Fibroblast of skin of back (primary cell): ENCODE measurements at regions not wholly inside any gene's neighbourhood (a gene's known extent, or its start where the extent isn't known, plus 50 kb on each side); places are given as distances from the start of the nearest gene placed in this dataset.
"Not testable (repeated sequence)": the region's sequence is repeated elsewhere in the genome, so short reads cannot be mapped to it uniquely, and the experiment has no call there.

Experiments
- DNase-seq: peaks from one replicate; pipeline ENCODE4 v3.0.0-alpha.2; 2013

DNA sequence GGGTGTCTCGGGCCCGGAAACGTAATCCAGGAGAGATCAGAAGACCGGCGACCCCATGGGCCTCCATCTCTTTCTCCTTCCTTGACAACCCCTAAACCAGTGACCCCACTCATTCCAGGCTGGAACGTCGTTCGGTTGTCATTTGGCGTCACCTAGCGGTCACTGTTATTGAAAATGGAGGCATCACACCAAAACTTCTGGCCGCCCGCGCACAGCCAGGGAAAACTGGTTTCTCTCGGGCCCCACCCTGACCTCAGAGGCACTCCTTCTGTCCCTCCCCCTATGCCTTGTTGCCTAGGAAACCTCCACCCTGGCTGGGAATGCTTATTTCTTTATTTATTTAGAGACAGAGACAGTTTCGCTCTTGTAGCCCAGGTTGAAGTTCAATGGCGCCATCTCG is 2327.3 kb upstream of the TPTE start:
- DNase-seq, result not testable (repeated sequence)

DNA sequence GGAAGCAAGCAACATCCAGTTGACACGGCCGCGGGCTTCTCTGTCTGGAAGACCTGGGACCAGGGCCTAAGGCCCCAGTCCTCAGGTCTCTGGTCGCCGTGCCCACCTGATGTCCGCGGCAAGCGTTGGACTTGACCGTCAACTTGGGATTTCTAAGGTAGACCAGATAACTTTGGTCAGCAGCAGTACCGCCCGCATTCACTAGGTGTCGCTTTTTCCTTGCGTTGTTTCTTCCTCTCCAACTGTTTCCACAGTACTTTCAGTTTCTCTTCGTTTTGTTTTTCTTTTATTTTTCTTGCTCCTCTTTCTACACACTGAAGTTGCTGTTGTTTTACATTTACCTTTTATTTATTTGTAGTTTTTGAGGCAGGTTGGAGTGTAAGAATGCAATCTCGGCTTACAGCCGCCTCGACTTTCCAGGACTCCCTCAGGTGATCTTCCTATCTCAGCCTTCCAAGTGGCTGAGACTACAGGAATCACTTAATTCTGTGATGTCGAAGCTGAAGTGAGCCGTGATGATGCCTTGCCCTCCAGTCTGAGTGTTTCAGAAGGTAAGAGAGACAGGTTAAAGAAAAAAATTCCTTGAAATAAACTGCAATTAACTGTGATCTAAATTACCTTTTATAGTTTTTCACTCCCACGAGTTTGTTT is 2323.9 kb upstream of the TPTE start:
- DNase-seq, result not testable (repeated sequence)

DNA sequence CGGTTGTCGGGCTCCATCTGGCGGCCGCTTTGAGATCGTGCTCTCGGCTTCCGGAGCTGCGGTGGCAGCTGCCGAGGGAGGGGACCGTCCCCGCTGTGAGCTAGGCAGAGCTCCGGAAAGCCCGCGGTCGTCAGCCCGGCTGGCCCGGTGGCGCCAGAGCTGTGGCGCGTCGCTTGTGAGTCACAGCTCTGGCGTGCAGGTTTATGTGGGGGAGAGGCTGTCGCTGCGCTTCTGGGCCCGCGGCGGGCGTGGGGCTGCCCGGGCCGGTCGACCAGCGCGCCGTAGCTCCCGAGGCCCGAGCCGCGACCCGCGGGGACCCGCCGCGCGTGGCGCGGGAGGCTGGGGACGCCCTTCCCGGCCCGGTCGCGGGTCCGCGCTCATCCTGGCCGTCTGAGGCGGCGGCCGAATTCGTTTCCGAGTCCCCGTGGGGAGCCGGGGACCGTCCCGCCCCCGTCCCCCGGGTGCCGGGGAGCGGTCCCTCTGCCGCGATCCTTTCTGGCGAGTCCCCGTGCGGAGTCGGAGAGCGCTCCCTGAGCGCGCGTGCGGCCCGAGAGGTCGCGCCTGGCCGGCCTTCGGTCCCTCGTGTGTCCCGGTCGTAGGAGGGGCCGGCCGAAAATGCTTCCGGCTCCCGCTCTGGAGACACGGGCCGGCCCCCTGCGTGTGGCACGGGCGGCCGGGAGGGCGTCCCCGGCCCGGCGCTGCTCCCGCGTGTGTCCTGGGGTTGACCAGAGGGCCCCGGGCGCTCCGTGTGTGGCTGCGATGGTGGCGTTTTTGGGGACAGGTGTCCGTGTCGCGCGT is 2316.1 kb upstream of the TPTE start:
- not testable (repeated sequence) for DNase-seq

DNA sequence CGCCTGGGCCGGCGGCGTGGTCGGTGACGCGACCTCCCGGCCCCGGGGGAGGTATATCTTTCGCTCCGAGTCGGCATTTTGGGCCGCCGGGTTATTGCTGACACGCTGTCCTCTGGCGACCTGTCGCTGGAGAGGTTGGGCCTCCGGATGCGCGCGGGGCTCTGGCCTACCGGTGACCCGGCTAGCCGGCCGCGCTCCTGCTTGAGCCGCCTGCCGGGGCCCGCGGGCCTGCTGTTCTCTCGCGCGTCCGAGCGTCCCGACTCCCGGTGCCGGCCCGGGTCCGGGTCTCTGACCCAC is 2315.5 kb upstream of the TPTE start:
- DNase-seq, result not testable (repeated sequence)

DNA sequence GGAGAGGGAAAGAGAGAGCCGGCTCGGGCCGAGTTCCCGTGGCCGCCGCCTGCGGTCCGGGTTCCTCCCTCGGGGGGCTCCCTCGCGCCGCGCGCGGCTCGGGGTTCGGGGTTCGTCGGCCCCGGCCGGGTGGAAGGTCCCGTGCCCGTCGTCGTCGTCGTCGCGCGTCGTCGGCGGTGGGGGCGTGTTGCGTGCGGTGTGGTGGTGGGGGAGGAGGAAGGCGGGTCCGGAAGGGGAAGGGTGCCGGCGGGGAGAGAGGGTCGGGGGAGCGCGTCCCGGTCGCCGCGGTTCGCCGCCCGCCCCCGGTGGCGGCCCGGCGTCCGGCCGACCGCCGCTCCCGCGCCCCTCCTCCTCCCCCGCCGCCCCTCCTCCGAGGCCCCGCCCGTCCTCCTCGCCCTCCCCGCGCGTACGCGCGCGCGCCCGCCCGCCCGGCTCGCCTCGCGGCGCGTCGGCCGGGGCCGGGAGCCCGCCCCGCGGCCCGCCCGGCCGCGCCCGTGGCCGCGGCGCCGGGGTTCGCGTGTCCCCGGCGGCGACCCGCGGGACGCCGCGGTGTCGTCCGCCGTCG is 2308.3 kb upstream of the TPTE start:
- not testable (repeated sequence) for DNase-seq

DNA sequence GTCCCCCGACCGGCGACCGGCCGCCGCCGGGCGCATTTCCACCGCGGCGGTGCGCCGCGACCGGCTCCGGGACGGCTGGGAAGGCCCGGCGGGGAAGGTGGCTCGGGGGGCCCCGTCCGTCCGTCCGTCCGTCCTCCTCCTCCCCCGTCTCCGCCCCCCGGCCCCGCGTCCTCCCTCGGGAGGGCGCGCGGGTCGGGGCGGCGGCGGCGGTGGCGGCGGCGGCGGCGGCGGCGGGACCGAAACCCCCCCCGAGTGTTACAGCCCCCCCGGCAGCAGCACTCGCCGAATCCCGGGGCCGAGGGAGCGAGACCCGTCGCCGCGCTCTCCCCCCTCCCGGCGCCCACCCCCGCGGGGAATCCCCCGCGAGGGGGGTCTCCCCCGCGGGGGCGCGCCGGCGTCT is 2306.8 kb upstream of the TPTE start:
- DNase-seq, result not testable (repeated sequence)

DNA sequence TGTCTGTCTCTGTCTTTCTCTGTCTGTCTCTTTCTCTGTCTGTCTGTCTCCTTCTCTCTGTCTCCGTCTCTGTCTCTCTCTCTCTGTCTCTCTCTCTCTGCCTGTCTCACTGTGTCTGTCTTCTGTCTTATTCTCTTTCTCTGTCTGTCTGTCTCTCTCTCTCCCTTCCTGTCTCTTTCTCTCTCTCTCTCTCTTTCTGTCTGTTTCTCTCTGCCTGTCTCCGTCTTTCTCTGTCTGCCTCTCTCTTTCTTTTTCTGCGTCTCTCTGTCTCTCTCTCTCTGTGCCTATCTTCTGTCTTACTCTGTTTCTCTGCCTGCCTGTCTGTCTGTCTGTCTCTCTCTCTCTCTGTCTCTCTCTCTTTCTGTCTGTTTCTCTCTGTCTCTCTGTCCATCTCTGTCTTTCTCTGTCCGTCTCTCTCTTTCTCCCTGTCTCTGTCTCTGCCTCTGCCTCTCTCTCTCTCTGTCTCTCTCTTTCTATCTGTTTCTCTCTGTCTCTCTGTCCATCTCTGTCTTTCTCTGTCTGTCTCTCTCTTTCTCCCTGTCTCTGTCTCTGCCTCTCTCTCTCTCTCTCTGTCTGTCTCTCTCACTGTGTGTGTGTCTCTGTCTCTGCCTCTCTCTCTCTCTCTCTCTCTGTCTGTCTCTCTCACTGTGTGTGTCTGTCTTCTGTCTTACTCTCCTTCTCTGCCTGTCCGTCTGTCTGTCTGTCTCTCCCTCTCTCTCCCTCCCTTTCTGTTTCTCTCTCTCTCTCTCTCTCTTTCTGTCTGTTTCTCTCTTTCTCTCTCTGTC is 2291.8 kb upstream of the TPTE start:
- DNase-seq, result not testable (repeated sequence)

DNA sequence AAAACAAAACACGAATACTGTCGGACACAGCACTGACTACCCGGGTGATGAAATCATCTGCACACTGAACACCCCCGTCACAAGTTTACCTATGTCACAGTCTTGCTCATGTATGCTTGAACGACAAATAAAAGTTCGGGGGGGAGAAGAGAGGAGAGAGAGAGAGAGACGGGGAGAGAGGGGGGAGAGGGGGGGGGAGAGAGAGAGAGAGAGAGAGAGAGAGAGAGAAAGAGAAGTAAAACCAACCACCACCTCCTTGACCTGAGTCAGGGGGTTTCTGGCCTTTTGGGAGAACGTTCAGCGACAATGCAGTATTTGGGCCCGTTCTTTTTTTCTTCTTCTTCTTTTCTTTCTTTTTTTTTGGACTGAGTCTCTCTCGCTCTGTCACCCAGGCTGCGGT is 2290.1 kb upstream of the TPTE start:
- DNase-seq, result not testable (repeated sequence)

DNA sequence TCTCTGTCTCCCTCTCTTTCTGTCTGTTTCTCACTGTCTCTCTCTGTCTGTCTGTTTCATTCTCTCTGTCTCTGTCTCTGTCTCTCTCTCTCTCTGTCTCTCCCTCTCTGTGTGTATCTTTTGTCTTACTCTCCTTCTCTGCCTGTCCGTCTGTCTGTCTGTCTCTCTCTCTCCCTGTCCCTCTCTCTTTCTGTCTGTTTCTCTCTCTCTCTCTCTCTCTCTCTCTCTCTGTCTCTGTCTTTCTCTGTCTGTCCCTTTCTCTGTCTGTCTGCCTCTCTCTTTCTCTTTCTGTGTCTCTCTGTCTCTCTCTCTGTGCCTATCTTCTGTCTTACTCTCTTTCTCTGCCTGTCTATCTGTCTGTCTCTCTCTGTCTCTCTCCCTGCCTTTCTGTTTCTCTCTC is 2288.4 kb upstream of the TPTE start:
- DNase-seq, result not testable (repeated sequence)

DNA sequence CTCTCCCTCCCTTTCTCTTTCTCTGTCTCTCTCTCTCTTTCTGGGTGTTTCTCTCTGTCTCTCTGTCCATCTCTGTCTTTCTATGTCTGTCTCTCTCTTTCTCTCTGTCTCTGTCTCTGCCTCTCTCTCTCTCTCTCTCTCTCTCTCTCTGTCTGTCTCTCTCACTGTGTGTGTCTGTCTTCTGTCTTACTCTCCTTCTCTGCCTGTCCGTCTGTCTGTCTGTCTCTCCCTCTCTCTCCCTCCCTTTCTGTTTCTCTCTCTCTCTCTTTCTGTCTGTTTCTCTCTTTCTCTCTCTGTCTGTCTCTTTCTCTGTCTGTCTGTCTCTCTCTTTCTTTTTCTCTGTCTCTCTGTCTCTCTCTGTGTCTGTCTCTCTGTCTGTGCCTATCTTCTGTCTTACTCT is 2287.3 kb upstream of the TPTE start:
- not testable (repeated sequence) for DNase-seq

DNA sequence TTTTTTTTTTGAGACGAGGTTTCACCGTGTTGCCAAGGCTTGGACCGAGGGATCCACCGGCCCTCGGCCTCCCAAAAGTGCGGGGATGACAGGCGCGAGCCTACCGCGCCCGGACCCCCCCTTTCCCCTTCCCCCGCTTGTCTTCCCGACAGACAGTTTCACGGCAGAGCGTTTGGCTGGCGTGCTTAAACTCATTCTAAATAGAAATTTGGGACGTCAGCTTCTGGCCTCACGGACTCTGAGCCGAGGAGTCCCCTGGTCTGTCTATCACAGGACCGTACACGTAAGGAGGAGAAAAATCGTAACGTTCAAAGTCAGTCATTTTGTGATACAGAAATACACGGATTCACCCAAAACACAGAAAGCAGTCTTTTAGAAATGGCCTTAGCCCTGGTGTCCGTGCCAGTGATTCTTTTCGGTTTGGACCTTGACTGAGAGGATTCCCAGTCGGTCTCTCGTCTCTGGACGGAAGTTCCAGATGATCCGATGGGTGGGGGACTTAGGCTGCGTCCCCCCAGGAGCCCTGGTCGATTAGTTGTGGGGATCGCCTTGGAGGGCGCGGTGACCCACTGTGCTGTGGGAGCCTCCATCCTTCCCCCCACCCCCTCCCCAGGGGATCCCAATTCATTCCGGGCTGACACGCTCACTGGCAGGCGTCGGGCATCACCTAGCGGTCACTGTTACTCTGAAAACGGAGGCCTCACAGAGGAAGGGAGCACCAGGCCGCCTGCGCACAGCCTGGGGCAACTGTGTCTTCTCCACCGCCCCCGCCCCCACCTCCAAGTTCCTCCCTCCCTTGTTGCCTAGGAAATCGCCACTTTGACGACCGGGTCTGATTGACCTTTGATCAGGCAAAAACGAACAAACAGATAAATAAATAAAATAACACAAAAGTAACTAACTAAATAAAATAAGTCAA is 2276.4 kb upstream of the TPTE start:
- DNase-seq, result not testable (repeated sequence)

DNA sequence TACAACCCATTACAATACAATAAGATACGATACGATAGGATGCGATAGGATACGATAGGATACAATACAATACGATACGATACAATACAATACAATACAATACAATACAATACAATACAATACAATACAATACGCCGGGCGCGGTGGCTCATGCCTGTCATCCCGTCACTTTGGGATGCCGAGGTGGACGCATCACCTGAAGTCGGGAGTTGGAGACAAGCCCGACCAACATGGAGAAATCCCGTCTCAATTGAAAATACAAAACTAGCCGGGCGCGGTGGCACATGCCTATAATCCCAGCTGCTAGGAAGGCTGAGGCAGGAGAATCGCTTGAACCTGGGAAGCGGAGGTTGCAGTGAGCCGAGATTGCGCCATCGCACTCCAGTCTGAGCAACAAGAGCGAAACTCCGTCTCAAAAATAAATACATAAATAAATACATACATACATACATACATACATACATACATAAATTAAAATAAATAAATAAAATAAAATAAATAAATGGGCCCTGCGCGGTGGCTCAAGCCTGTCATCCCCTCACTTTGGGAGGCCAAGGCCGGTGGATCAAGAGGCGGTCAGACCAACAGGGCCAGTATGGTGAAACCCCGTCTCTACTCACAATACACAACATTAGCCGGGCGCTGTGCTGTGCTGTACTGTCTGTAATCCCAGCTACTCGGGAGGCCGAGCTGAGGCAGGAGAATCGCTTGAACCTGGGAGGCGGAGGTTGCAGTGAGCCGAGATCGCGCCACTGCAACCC is 2275.6 kb upstream of the TPTE start:
- DNase-seq, result not testable (repeated sequence)

DNA sequence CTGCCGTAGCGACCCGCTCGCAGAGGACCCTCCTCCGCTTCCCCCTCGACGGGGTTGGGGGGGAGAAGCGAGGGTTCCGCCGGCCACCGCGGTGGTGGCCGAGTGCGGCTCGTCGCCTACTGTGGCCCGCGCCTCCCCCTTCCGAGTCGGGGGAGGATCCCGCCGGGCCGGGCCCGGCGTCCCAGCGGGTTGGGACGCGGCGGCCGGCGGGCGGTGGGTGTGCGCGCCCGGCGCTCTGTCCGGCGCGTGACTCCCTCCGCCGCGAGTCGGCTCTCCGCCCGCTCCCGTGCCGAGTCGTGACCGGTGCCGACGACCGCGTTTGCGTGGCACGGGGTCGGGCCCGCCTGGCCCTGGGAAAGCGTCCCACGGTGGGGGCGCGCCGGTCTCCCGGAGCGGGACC is 2269.7 kb upstream of the TPTE start:
- not testable (repeated sequence) for DNase-seq

DNA sequence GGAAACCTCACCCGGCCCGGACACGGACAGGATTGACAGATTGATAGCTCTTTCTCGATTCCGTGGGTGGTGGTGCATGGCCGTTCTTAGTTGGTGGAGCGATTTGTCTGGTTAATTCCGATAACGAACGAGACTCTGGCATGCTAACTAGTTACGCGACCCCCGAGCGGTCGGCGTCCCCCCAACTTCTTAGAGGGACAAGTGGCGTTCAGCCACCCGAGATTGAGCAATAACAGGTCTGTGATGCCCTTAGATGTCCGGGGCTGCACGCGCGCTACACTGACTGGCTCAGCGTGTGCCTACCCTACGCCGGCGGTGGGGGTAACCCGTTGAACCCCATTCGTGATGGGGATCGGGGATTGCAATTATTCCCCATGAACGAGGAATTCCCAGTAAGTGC is 2266.3 kb upstream of the TPTE start:
- not testable (repeated sequence) for DNase-seq

DNA sequence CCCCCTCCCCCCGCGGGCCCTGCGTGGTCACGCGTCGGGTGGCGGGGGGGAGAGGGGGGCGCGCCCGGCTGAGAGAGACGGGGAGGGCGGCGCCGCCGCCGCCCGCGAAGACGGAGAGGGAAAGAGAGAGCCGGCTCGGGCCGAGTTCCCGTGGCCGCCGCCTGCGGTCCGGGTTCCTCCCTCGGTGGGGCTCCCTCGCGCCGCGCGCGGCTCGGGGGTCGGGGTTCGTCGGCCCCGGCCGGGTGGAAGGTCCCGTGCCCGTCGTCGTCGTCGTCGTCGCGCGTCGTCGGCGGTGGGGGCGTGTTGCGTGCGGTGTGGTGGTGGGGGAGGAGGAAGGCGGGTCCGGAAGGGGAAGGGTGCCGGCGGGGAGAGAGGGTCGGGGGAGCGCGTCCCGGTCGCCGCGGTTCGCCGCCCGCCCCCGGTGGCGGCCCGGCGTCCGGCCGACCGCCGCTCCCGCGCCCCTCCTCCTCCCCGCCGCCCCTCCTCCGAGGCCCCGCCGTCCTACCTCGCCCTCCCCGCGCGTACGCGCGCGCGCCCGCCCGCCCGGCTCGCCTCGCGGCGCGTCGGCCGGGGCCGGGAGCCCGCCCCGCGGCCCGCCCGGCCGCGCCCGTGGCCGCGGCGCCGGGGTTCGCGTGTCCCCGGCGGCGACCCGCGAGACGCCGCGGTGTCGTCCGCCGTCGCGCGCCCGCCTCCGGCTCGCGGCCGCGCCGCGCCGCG is 2264.1 kb upstream of the TPTE start:
- peak; percentile 12 for DNase-seq

DNA sequence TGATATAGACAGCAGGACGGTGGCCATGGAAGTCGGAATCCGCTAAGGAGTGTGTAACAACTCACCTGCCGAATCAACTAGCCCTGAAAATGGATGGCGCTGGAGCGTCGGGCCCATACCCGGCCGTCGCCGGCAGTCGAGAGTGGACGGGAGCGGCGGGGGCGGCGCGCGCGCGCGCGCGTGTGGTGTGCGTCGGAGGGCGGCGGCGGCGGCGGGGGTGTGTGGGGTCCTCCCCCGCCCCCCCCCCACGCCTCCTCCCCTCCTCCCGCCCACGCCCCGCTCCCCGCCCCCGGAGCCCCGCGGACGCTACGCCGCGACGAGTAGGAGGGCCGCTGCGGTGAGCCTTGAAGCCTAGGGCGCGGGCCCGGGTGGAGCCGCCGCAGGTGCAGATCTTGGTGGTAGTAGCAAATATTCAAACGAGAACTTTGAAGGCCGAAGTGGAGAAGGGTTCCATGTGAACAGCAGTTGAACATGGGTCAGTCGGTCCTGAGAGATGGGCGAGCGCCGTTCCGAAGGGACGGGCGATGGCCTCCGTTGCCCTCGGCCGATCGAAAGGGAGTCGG is 2261.2 kb upstream of the TPTE start:
- DNase-seq, result not testable (repeated sequence)
